Small intestine (tissue), 7 donors: ENCODE measurements at regions not wholly inside any gene's neighbourhood (a gene's known extent, or its start where the extent isn't known, plus 50 kb on each side); places are given as distances from the start of the nearest gene placed in this dataset.

Source experiments
- DNase-seq, 2 donors: peaks; one replicate each; pipeline versions ENCODE4 v3.0.0 to v3.0.0-alpha.2; 2013
- FAIRE-seq: peaks from 2 replicates; lab custom pipeline; 2012; peaks lifted over from hg19 to GRCh38; lab: Jason Lieb, UNC
- H3K27ac ChIP-seq, 3 donors: one replicate each; pipeline ENCODE4 v1.5.1; 2013; ENCODE audit warnings: low read length in 2 of 3, mild to moderate bottlenecking in 2 of 3, control low read depth in 1 of 3, inconsistent platforms in 1 of 3, low read depth in 1 of 3, moderate library complexity in 1 of 3
- H3K27me3 ChIP-seq, 3 donors: one replicate each; pipeline ENCODE4 v1.6.1; 2013; ENCODE audit warnings: low read length in 3 of 3, inconsistent platforms in 1 of 3; ENCODE audit not compliant: control insufficient read depth in 3 of 3, insufficient read depth in 3 of 3
- H3K36me3 ChIP-seq, 3 donors: one replicate each; pipeline ENCODE4 v1.6.1; 2013; ENCODE audit warnings: low read length in 3 of 3, inconsistent platforms in 1 of 3, low read depth in 1 of 3, mild to moderate bottlenecking in 1 of 3, moderate library complexity in 1 of 3; ENCODE audit not compliant: control insufficient read depth in 3 of 3, insufficient read depth in 2 of 3
- H3K4me1 ChIP-seq, 3 donors: one replicate each; pipeline ENCODE4 v1.6.1; 2013; ENCODE audit warnings: low read length in 2 of 3, inconsistent platforms in 1 of 3, low read depth in 1 of 3, mild to moderate bottlenecking in 1 of 3, moderate library complexity in 1 of 3; ENCODE audit not compliant: control insufficient read depth in 3 of 3, insufficient read depth in 2 of 3
- H3K4me3 ChIP-seq, 3 donors: one replicate each; pipeline ENCODE4 v1.5.1; 2013; ENCODE audit warnings: low read length in 3 of 3, control low read depth in 1 of 3, inconsistent platforms in 1 of 3, low read depth in 1 of 3, mild to moderate bottlenecking in 1 of 3, moderate library complexity in 1 of 3
- H3K9me3 ChIP-seq, 2 donors: one replicate each; pipeline ENCODE4 v1.6.1; 2013; ENCODE audit warnings: low read depth in 1 of 2, low read length in 1 of 2; ENCODE audit not compliant: control insufficient read depth in 2 of 2, insufficient read depth in 1 of 2
- WGBS, 3 donors: extraction: QIAGEN DNeasy Blood & Tissue Kit; methylation state at CpG; one replicate each; pipeline ENCODE4 v1.1.7; 2013; 5-methylcytosine and 5-hydroxymethylcytosine counted together
- donor health status: healthy with polysubstance abuse.
- donor health status: control.
- donor health status: control.
- donor health status: Bipolar disorder and iron deficiency.
- donor health status: healthy.

- FAIRE-seq (no peak), DNase-seq (no peak)
- Histone ChIP-seq H3K9me3 (no peaks in the 10 kb centered on the region), H3K4me3 (no peak overlapping the region), H3K27ac (no peak overlapping the region), H3K27me3 (no peaks in the 10 kb centered on the region), H3K36me3 (no peaks in the 10 kb centered on the region), H3K4me1 (no peaks in the 10 kb centered on the region)
- WGBS, 3 donors: 85 to 90% (median 86%) methylated on average over 3 of the region's 3 CpGs
These were observed 180.3 kb upstream of the LCORL start for GRCh38 chr4:18201885-18202284.

DNA sequence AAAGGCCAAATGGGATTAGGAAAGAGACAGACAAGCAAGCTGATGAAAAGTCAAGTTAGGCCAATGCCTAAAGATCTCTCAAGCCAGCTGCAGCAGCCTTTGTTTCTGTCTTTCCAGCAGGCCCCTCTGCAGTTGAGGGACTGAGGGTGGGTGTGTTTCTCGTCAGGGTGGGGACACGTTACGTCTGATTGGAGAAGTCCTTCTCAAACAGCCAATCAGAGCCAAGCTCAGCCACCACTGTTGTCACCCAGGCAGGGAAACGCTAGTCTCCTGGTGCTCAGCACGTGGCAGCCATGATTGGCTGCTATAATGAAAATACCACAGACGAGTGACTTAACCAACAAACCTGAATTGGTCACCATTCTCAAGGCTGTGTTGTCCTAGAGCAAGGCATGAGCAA lies 177.1 kb upstream of the LCORL start:
- Histone ChIP-seq H3K4me3 (no peak overlapping the region), H3K9me3 (no peaks in the 10 kb centered on the region), H3K4me1 (no peaks in the 10 kb centered on the region), H3K27ac (no peak overlapping the region), H3K36me3 (no peaks in the 10 kb centered on the region), H3K27me3 (no peaks in the 10 kb centered on the region)
- FAIRE-seq: no peak
- DNase-seq: no peak
- 84 to 89% (median 85%) methylated on average over 6 of the region's 6 CpGs for WGBS, 3 donors

DNA sequence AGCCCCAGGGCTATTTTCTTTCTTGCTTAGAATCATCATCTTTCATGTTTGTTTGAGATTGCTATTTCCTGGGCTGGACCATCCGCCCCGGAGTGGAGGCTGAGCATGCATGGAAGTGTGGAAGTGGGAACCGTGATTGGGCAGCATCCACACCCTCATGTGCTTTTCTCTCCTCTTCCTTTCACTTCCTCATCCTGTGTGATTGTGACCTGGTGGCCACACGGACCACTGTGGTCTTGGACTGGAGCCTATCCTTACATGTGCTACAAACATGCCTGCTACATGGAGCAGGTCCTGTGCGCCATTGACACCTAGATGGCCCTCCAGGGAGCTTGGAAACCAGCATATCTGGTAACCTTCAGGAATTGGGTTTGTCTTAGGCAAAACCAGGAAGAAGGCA lies 175.9 kb upstream of the LCORL start:
- Histone ChIP-seq H3K9me3 (no peaks in the 10 kb centered on the region), H3K4me1 (no peaks in the 10 kb centered on the region), H3K4me3 (no peak overlapping the region), H3K27me3 (no peaks in the 10 kb centered on the region), H3K27ac (no peak overlapping the region), H3K36me3 (no peaks in the 10 kb centered on the region)
- FAIRE-seq (no peak), DNase-seq (no peak)
- 73 to 87% (median 74%) methylated on average over 5 of the region's 5 CpGs for WGBS, 3 donors

- H3K9me3 ChIP-seq: no peaks in the 10 kb centered on the region
- no peak for DNase-seq
- H3K27me3 ChIP-seq: no peaks in the 10 kb centered on the region
- no peaks in the 10 kb centered on the region for H3K36me3 ChIP-seq
- WGBS, 3 donors: 49 to 70% (median 57%) methylated on average over 6 of the region's 6 CpGs
- H3K27ac ChIP-seq: no peak overlapping the region
- peaks cover 0 to 2% (median 0%) of the 10 kb centered on the region in 3 donors for H3K4me1 ChIP-seq
- no peak overlapping the region for H3K4me3 ChIP-seq
- FAIRE-seq: no peak
These were observed 172.7 kb upstream of the LCORL start for GRCh38 chr4:18194278-18194677.

DNA sequence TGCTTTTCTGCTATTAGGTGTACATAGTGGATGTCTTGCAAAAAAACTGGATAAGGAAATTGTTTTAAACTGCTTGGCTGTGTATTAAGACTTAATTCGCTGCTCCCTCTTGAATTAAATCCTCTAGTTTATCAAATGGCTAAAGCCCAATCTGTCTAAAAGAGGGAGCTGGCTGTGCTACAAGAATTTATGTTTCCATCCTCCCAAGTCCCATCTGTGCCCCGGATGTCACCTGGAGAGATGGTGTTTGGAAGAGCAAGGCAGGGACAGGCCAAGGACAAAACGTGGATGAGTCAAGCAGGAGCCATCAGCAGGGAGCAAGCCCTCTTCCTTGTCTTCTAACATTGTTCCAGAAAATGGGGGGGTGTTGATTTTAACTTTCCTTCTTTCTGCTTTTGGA lies 171.3 kb upstream of the LCORL start:
- Histone ChIP-seq H3K36me3 (no peaks in the 10 kb centered on the region), H3K4me1 (peaks cover 0 to 2% (median 0%) of the 10 kb centered on the region in 3 donors), H3K9me3 (no peaks in the 10 kb centered on the region), H3K4me3 (no peak overlapping the region), H3K27me3 (no peaks in the 10 kb centered on the region), H3K27ac (no peak overlapping the region)
- DNase-seq (no peak), FAIRE-seq (no peak)
- WGBS, 3 donors: 47 to 57% (median 55%) methylated on average over 3 of the region's 3 CpGs

DNA sequence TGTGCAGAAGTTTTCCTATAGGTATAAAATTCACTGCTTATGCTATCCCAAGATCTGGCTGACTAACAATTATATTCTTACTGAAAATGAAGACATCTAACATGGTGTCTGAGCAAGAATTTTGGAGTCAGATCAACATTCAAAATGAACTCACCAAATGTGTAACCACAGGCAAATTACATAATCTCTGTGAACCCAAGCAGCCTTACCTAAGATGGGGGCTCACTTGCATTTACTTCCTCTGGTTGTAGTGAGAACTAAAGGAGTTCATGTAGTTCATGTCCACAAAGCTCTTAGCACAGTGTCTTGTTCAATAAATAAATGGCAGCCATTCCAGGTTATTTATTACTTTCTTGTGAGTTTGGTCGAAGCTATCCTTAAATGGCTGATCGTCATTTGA lies 163.9 kb upstream of the LCORL start:
- H3K4me1 ChIP-seq: no peaks in the 10 kb centered on the region
- 90 to 93% (median 91%) methylated on average over 2 of the region's 2 CpGs for WGBS, 3 donors
- no peak overlapping the region for H3K27ac ChIP-seq
- FAIRE-seq (no peak), DNase-seq (no peak)
- no peaks in the 10 kb centered on the region for H3K27me3 ChIP-seq
- no peaks in the 10 kb centered on the region for H3K9me3 ChIP-seq
- H3K4me3 ChIP-seq: no peak overlapping the region
- no peaks in the 10 kb centered on the region for H3K36me3 ChIP-seq

DNA sequence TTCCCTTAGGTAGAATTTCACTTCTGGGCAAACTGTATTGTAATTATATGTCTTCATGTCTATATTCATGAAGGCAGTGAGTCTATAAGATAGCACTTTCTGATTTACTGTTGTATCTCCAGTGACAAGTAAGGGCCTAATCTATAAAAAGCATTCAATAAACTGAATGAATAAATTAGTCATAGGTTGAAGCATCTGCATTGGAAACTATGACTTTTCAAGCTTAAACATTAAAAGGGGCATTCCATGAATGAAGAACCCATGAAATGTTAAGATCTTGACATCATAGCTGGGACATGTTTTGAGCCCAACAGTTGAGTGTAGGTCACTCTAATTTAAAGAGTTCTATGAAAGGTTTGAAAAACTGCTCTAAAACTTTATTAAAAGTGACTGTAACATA lies 159.3 kb upstream of the LCORL start:
- H3K4me1 ChIP-seq: no peaks in the 10 kb centered on the region
- no peak overlapping the region for H3K27ac ChIP-seq
- H3K9me3 ChIP-seq: no peaks in the 10 kb centered on the region
- DNase-seq (no peak), FAIRE-seq (no peak)
- H3K36me3 ChIP-seq: no peaks in the 10 kb centered on the region
- H3K27me3 ChIP-seq: no peaks in the 10 kb centered on the region
- H3K4me3 ChIP-seq: no peak overlapping the region

DNA sequence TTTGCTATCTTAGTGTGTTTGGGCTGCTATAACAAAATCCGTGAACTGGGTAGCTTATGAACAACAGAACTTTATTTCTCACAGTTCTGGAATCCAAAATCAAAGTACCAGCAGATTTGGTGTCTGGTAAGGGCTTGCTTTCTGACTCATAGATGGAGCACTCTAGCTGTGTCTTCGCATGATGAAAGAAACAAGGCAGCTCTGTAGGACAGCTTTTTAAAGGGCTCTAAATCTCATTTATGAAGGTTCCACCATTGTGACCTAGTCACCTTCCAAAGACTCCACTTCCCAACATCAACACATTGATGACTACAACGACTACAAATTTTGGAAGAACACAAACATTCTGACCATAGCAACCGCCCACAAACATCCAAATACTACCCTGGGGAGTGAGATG lies 158.6 kb upstream of the LCORL start:
- H3K4me3 ChIP-seq: no peak overlapping the region
- H3K36me3 ChIP-seq: no peaks in the 10 kb centered on the region
- no peaks in the 10 kb centered on the region for H3K4me1 ChIP-seq
- no peak for DNase-seq
- H3K9me3 ChIP-seq: no peaks in the 10 kb centered on the region
- 80 to 88% (median 81%) methylated on average over 4 of the region's 4 CpGs for WGBS, 3 donors
- no peaks in the 10 kb centered on the region for H3K27me3 ChIP-seq
- H3K27ac ChIP-seq: no peak overlapping the region
- FAIRE-seq: no peak

DNA sequence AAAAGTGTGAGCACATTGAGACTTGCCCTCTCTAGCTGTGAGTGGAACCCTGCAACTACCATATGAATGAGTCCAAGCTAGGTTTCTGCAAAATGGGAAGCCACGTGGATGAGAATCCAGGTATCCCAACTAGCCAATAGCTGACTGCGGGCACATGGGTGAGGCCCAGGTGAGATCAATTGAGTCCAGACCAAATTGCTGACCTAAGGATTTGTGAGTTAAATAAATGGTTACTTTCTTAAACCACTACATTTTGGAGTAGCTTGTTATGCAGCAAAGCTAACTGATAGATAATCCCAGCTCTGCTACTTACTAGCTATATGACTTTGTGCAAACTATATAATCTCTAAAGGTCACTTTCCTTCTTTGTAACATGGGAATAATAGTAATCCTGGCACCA lies 150.3 kb upstream of the LCORL start:
- Histone ChIP-seq H3K36me3 (no peaks in the 10 kb centered on the region), H3K27ac (no peak overlapping the region), H3K4me1 (no peaks in the 10 kb centered on the region), H3K4me3 (no peak overlapping the region), H3K27me3 (no peaks in the 10 kb centered on the region), H3K9me3 (no peaks in the 10 kb centered on the region)
- DNase-seq (no peak), FAIRE-seq (no peak)
- WGBS, 3 donors: 81 to 89% (median 89%) methylated on average over 2 of the region's 2 CpGs
